H1 (cell line): ENCODE measurements at regions not wholly inside any gene's neighbourhood (a gene's known extent, or its start where the extent isn't known, plus 50 kb on each side); places are given as distances from the start of the nearest gene placed in this dataset.

ENCODE experiments used
- CTCF ChIA-PET: fragments of 300-600 bp; sonication (Branson Sonifier 250); formaldehyde crosslinking; loops from one replicate; lab custom pipeline; 2021; ENCODE audit not compliant: partially characterized antibody; lab: Charles Lee
- POLR2A ChIA-PET: fragments of 300-600 bp; sonication (Branson Sonifier 250); formaldehyde crosslinking; loops from one replicate; lab custom pipeline; 2021; ENCODE audit warnings: inconsistent platforms; ENCODE audit not compliant: partially characterized antibody; lab: Charles Lee
- DNase-seq, 2 experiments: peaks; one replicate each; pipeline versions ENCODE4 v3.0.0 to v3.0.0-alpha.2; 2010 to 2022; ENCODE audit warnings: low spot score in 2 of 2, low read depth in 1 of 2, mixed read lengths in 1 of 2
- FAIRE-seq: peaks from 2 replicates; lab custom pipeline; 2011; peaks lifted over from hg19 to GRCh38; lab: Jason Lieb, UNC
- H2AFZ ChIP-seq: 2 replicates; pipeline ENCODE4 v1.8.1; 2012; ENCODE audit warnings: low read length, inconsistent platforms
- H2AK5ac ChIP-seq: 2 replicates; pipeline ENCODE4 v1.6.1; 2013; ENCODE audit warnings: low read depth, low read length
- H2BK120ac ChIP-seq: replicated peaks from 2 replicates; pipeline ENCODE3; 2013; ENCODE audit warnings: low read depth, low read length, inconsistent platforms
- H2BK12ac ChIP-seq: 2 replicates; pipeline ENCODE4 v1.6.1; 2013; ENCODE audit warnings: low read depth, low read length
- H2BK15ac ChIP-seq: 2 replicates; pipeline ENCODE4 v1.6.1; 2013; ENCODE audit warnings: low read length
- H2BK20ac ChIP-seq: 2 replicates; pipeline ENCODE4 v1.6.1; 2013; ENCODE audit warnings: low read length
- H2BK5ac ChIP-seq: 2 replicates; pipeline ENCODE4 v1.6.1; 2013; ENCODE audit warnings: low read depth, low read length
- H3K14ac ChIP-seq: 2 replicates; pipeline ENCODE4 v1.6.1; 2013; ENCODE audit warnings: inconsistent platforms; ENCODE audit not compliant: insufficient read length
- H3K18ac ChIP-seq: 2 replicates; pipeline ENCODE4 v1.6.1; 2013; ENCODE audit warnings: low read length; ENCODE audit errors: extremely low read depth
- H3K23ac ChIP-seq: 2 replicates; pipeline ENCODE4 v1.6.1; 2013; ENCODE audit warnings: inconsistent platforms; ENCODE audit not compliant: insufficient read length
- H3K23me2 ChIP-seq: 2 replicates; pipeline ENCODE4 v1.6.1; 2013; ENCODE audit warnings: low read depth, low read length
- H3K27ac ChIP-seq: 2 replicates; pipeline ENCODE4 v1.6.1; 2011; ENCODE audit warnings: low read depth, low read length, inconsistent platforms
- H3K27me3 ChIP-seq, 4 experiments: replicated peaks in 1 of 4; 1 replicate in 1 of 4; 2 replicates in 3 of 4; pipeline versions ENCODE4 v1.6.1 to v1.8.1; 2011 to 2013; ENCODE audit warnings: low read length in 3 of 4, mild to moderate bottlenecking in 3 of 4, inconsistent platforms in 2 of 4, mixed read lengths in 2 of 4, moderate library complexity in 1 of 4; ENCODE audit not compliant: control insufficient read depth in 3 of 4, insufficient read depth in 3 of 4; ENCODE audit errors: extremely low read depth in 1 of 4
- H3K36me3 ChIP-seq, 4 experiments: 2 replicates each; pipeline versions ENCODE4 v1.6.1 to v1.8.1; 2011 to 2013; ENCODE audit warnings: mild to moderate bottlenecking in 4 of 4, low read length in 3 of 4, moderate library complexity in 2 of 4, control low read depth in 1 of 4, inconsistent platforms in 1 of 4; ENCODE audit not compliant: insufficient read depth in 4 of 4, control insufficient read depth in 2 of 4
- H3K4ac ChIP-seq: replicated peaks from 2 replicates; pipeline ENCODE3; 2013; ENCODE audit warnings: low read length, low read depth, mixed read lengths, inconsistent platforms; ENCODE audit not compliant: insufficient read length
- H3K4me1 ChIP-seq, 4 experiments: replicated peaks in 1 of 4; 1 replicate in 1 of 4; 2 replicates in 3 of 4; pipeline versions ENCODE4 v1.6.1 to v1.8.1; 2011 to 2013; ENCODE audit warnings: low read length in 3 of 4, inconsistent platforms in 2 of 4, mixed read lengths in 1 of 4; ENCODE audit not compliant: insufficient read depth in 4 of 4, control insufficient read depth in 3 of 4
- H3K4me2 ChIP-seq, 2 experiments: 2 replicates each; pipeline versions ENCODE4 v1.6.1 to v1.8.1; 2011 to 2013; ENCODE audit warnings: low read depth in 2 of 2, low read length in 2 of 2, control low read depth in 1 of 2, inconsistent platforms in 1 of 2, mild to moderate bottlenecking in 1 of 2; ENCODE audit not compliant: insufficient read depth in 1 of 2
- H3K4me3 ChIP-seq, 4 experiments: fragments of 200-600, 300-600 bp in 1 of 4; sonication (generic), shearing (Covaris generic), sonication (Bioruptor Twin) in 1 of 4; 2 replicates each; pipeline versions ENCODE4 v1.5.1 to v1.8.1; 2011 to 2016; ENCODE audit warnings: low read length in 4 of 4, low read depth in 3 of 4, control low read depth in 2 of 4, inconsistent platforms in 2 of 4, mild to moderate bottlenecking in 2 of 4, mixed read lengths in 1 of 4, moderate library complexity in 1 of 4; ENCODE audit not compliant: insufficient read depth in 2 of 4; ENCODE audit errors: extremely low read depth in 1 of 4
- H3K56ac ChIP-seq: replicated peaks from 2 replicates; pipeline ENCODE3; 2013; ENCODE audit warnings: low read depth, mild to moderate bottlenecking, mixed read lengths, low read length, inconsistent platforms; ENCODE audit not compliant: insufficient read length
- H3K79me1 ChIP-seq: 2 replicates; pipeline ENCODE4 v1.6.1; 2013; ENCODE audit warnings: low read depth, low read length, control low read depth
- H3K79me2 ChIP-seq, 2 experiments: 2 replicates each; pipeline versions ENCODE4 v1.6.1 to v1.8.1; 2012 to 2013; ENCODE audit warnings: low read length in 2 of 2, mild to moderate bottlenecking in 2 of 2, inconsistent platforms in 1 of 2; ENCODE audit not compliant: insufficient read depth in 2 of 2, control insufficient read depth in 1 of 2
- H3K9ac ChIP-seq, 4 experiments: replicated peaks in 1 of 4; 1 replicate in 1 of 4; 2 replicates in 3 of 4; pipeline versions ENCODE4 v1.6.1 to v1.8.1; 2011 to 2013; ENCODE audit warnings: low read depth in 3 of 4, low read length in 3 of 4, control low read depth in 2 of 4, mild to moderate bottlenecking in 2 of 4, moderate library complexity in 2 of 4, inconsistent platforms in 1 of 4; ENCODE audit errors: extremely low read depth in 1 of 4
- H3K9me3 ChIP-seq, 2 experiments: 2 replicates each; pipeline versions ENCODE4 v1.6.1 to v1.8.1; 2012 to 2013; ENCODE audit warnings: mild to moderate bottlenecking in 2 of 2, moderate library complexity in 2 of 2, control low read depth in 1 of 2, inconsistent platforms in 1 of 2, low read depth in 1 of 2, low read length in 1 of 2, mixed read lengths in 1 of 2; ENCODE audit not compliant: insufficient read depth in 2 of 2
- H4K20me1 ChIP-seq, 2 experiments: replicated peaks in 1 of 2; 2 replicates each; pipeline versions ENCODE3 to v1.8.1; 2011 to 2013; ENCODE audit warnings: inconsistent platforms in 2 of 2, low read length in 2 of 2, mild to moderate bottlenecking in 1 of 2; ENCODE audit not compliant: insufficient read depth in 2 of 2, control insufficient read depth in 1 of 2
- H4K5ac ChIP-seq: 2 replicates; pipeline ENCODE4 v1.6.1; 2013; ENCODE audit warnings: low read length, low read depth, mixed read lengths, inconsistent platforms; ENCODE audit not compliant: insufficient read length
- H4K8ac ChIP-seq: 2 replicates; pipeline ENCODE4 v1.8.0; 2013; ENCODE audit warnings: mild to moderate bottlenecking, moderate library complexity, low read length, inconsistent platforms; ENCODE audit not compliant: insufficient read depth; ENCODE audit errors: extremely low read depth
- H4K91ac ChIP-seq: replicated peaks from 2 replicates; pipeline ENCODE3; 2013; ENCODE audit warnings: low read length, mixed read lengths, inconsistent platforms; ENCODE audit not compliant: insufficient read length
- BACH1 ChIP-seq: IDR thresholded peaks from 2 replicates; pipeline ENCODE4 v1.6.1; 2012; ENCODE audit warnings: low read length, improper control_type of control experiment
- CHD2 ChIP-seq: IDR thresholded peaks from 2 replicates; pipeline ENCODE4 v1.6.1; 2012; ENCODE audit warnings: low read length, improper control_type of control experiment
- CREB1 ChIP-seq: IDR thresholded peaks from 2 replicates; pipeline ENCODE4 v1.6.1; 2012; ENCODE audit warnings: inconsistent platforms
- EGR1 ChIP-seq: IDR thresholded peaks from 2 replicates; pipeline ENCODE4 v1.6.1; 2011; ENCODE audit warnings: low read depth, low read length, borderline replicate concordance
- HDAC2 ChIP-seq, 2 experiments: fragments of 300-600 bp in 1 of 2; sonication (generic) in 1 of 2; IDR thresholded peaks; 2 replicates each; pipeline ENCODE4 v1.6.1; 2011 to 2012; ENCODE audit warnings: low read depth in 2 of 2, low read length in 2 of 2, mild to moderate bottlenecking in 2 of 2, moderate library complexity in 2 of 2, borderline replicate concordance in 1 of 2, inconsistent platforms in 1 of 2
- HDAC6 ChIP-seq: IDR thresholded peaks from one replicate; pipeline ENCODE4 v1.7.1; 2012; ENCODE audit warnings: low read depth, mild to moderate bottlenecking, inconsistent platforms, low read length, moderate library complexity
- JUND ChIP-seq: IDR thresholded peaks from 2 replicates; pipeline ENCODE4 v1.6.1; 2011; ENCODE audit warnings: mild to moderate bottlenecking, improper control_type of control experiment, low read length
- KDM1A ChIP-seq: fragments of 200-600, 300-600 bp; sonication (generic); IDR thresholded peaks from 2 replicates; pipeline ENCODE4 v1.7.1; 2016; ENCODE audit warnings: mild to moderate bottlenecking, low read length, borderline replicate concordance
- MAFK ChIP-seq: IDR thresholded peaks from 2 replicates; pipeline ENCODE4 v1.6.1; 2012; ENCODE audit warnings: low read depth, mild to moderate bottlenecking, improper control_type of control experiment, low read length
- NRF1 ChIP-seq: IDR thresholded peaks from 2 replicates; pipeline ENCODE4 v1.6.1; 2011; ENCODE audit warnings: mild to moderate bottlenecking, low read depth, low read length, improper control_type of control experiment
- POLR2AphosphoS5 ChIP-seq: IDR thresholded peaks from 2 replicates; pipeline ENCODE4 v1.6.1; 2011; ENCODE audit warnings: low read depth, low read length
- SAP30 ChIP-seq: fragments of 300-600 bp; sonication (generic); IDR thresholded peaks from 2 replicates; pipeline ENCODE4 v1.7.1; 2012; ENCODE audit warnings: low read length, moderate library complexity, mild to moderate bottlenecking, inconsistent platforms; ENCODE audit not compliant: insufficient read depth, insufficient replicate concordance
- SIRT6 ChIP-seq: IDR thresholded peaks from one replicate; pipeline ENCODE4 v1.7.1; 2012; ENCODE audit warnings: low read length, inconsistent platforms
- SP2 ChIP-seq: IDR thresholded peaks from 2 replicates; pipeline ENCODE4 v1.6.1; 2012; ENCODE audit warnings: mild to moderate bottlenecking, low read length, inconsistent platforms
- TCF12 ChIP-seq: IDR thresholded peaks from 2 replicates; pipeline ENCODE4 v1.6.1; 2011; ENCODE audit warnings: low read depth, mild to moderate bottlenecking, low read length
- WGBS, 2 experiments: shearing (Covaris generic) in 1 of 2; methylation state at CpG; one replicate each; pipeline versions ENCODE4 v1.1.6 to v1.1.7; 2013 to 2015; ENCODE audit warnings: low lambda C conversion rate in 2 of 2, mixed read lengths in 2 of 2, inconsistent platforms in 1 of 2, low coverage in 1 of 2, missing lambda C conversion rate in 1 of 2; ENCODE audit not compliant: insufficient replicate concordance in 2 of 2, insufficient coverage in 1 of 2, insufficient read length in 1 of 2; ENCODE audit errors: extremely low coverage in 1 of 2, missing lambda C conversion rate in 1 of 2; 5-methylcytosine and 5-hydroxymethylcytosine counted together
- TF ChIP-seq, protein P1 (sequence below): IDR thresholded peaks from 2 replicates; pipeline ENCODE4 v1.6.1; 2011; ENCODE audit warnings: low read depth, mild to moderate bottlenecking, low read length; ENCODE audit not compliant: insufficient read depth

- Histone ChIP-seq H2BK5ac (no peak overlapping the region), H2BK15ac (no peak overlapping the region), H3K23ac (no peak overlapping the region), H3K56ac (no peak overlapping the region), H3K4ac (no peak overlapping the region), H4K91ac (no peak overlapping the region), H3K36me3 (no peaks in the 10 kb centered on the region), H3K9me3 (no peaks in the 10 kb centered on the region), H2BK120ac (no peak overlapping the region), H3K79me2 (no peaks in the 10 kb centered on the region), H3K14ac (no peak overlapping the region), H4K5ac (no peak overlapping the region), H3K4me1 (no peaks in the 10 kb centered on the region), H4K20me1 (no peaks in the 10 kb centered on the region), H3K79me1 (no peaks in the 10 kb centered on the region), H3K23me2 (no peaks in the 10 kb centered on the region), H2AK5ac (no peak overlapping the region), H2BK20ac (no peak overlapping the region), H2BK12ac (no peak overlapping the region), H3K9ac (no peak overlapping the region), H3K27me3 (no peaks in the 10 kb centered on the region), H4K8ac (no peak overlapping the region), H2AFZ (no peak overlapping the region), H3K18ac (no peak overlapping the region), H3K4me2 (no peak overlapping the region), H3K4me3 (no peak overlapping the region), H3K27ac (no peak overlapping the region)
- no peak for DNase-seq
- FAIRE-seq: no peak
- 84% methylated on average over 6 of the region's 6 CpGs; no CpG with 5 or more reads in 1 of the 2 experiments for WGBS, 2 experiments
- CTCF ChIA-PET: interaction anchor here (0.6 to 1.2 kb wide), 2 partner anchors 59 to 221 kb away, joined by 3 to 5 read pairs; no protein-coding TSS in a partner anchor
- POLR2A ChIA-PET: no interaction called here
- TF ChIP-seq CHD2: no peak
- TF ChIP-seq TCF12: no peak
- no peak for TF ChIP-seq SAP30
- TF ChIP-seq NRF1: no peak
- no peak for TF ChIP-seq SP2
- TF ChIP-seq SIRT6: no peak
- no peak for TF ChIP-seq EGR1
- TF ChIP-seq MAFK: no peak
- TF ChIP-seq POLR2AphosphoS5: no peak
- TF ChIP-seq JUND: no peak
- TF ChIP-seq BACH1: no peak
- no peak for TF ChIP-seq HDAC2 (IDR thresholded peaks at IDR 0.05; ENCODE audit: borderline replicate concordance in 1 of 2, low read depth in 2 of 2, low read length in 2 of 2)
- no peak for TF ChIP-seq CREB1
- no peak for TF ChIP-seq KDM1A
- TF ChIP-seq, protein P1, sequence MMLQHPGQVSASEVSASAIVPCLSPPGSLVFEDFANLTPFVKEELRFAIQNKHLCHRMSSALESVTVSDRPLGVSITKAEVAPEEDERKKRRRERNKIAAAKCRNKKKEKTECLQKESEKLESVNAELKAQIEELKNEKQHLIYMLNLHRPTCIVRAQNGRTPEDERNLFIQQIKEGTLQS: no peak
- no peak for TF ChIP-seq HDAC6
Measured at GRCh38 chr12:75748136-75748535, 236.7 kb upstream of the KRR1 start.
